ENCODE measurements at regions not wholly inside any gene's neighbourhood (a gene's known extent, or its start where the extent isn't known, plus 50 kb on each side); places are given as distances from the start of the nearest gene placed in this dataset.

DNA sequence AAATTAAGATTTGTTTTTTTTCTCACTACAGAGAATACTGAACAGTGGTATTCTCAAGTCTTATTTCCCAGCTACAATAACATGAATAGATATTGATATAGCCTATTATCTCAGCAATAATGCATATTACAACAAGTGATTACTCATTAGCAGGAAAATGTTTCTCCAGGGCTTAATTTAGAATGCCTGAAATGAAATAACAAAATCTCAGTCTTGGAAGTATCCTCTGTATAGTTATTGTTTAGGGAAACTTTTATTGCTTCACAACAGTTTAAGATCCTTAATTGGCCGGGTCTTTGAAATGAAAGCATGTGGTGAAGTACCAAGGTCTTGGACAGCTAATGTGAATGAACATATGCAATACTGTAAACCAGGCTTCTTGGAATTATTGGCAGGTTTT, 79.1 kb upstream of the ZEB1 start:
- TF ChIP-seq TARDBP (IDR thresholded peaks at IDR 0.05) = no peak
- TF ChIP-seq SUZ12 (IDR thresholded peaks at IDR 0.05) = no peak
- TF ChIP-seq SP1 (IDR thresholded peaks at IDR 0.05) = no peak
- TF ChIP-seq, protein P1, sequence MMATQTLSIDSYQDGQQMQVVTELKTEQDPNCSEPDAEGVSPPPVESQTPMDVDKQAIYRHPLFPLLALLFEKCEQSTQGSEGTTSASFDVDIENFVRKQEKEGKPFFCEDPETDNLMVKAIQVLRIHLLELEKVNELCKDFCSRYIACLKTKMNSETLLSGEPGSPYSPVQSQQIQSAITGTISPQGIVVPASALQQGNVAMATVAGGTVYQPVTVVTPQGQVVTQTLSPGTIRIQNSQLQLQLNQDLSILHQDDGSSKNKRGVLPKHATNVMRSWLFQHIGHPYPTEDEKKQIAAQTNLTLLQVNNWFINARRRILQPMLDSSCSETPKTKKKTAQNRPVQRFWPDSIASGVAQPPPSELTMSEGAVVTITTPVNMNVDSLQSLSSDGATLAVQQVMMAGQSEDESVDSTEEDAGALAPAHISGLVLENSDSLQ (IDR thresholded peaks at IDR 0.05) = no peak
- TF ChIP-seq ZNF384 (IDR thresholded peaks at IDR 0.05) = no peak
- TF ChIP-seq FOXK2 (IDR thresholded peaks at IDR 0.05) = no peak
- no peak for TF ChIP-seq LEF1 (IDR thresholded peaks at IDR 0.05; ENCODE audit: borderline replicate concordance)

Data from HEK293T (cell line).